SK-N-SH (cell line): ENCODE measurements at regions not wholly inside any gene's neighbourhood (a gene's known extent, or its start where the extent isn't known, plus 50 kb on each side); places are given as distances from the start of the nearest gene placed in this dataset.

Experiments
- CTCF ChIA-PET: fragments of 300-600, 350-600 bp; formaldehyde crosslinking; extraction: SDS; loops from one replicate; lab custom pipeline; 2021; lab: Yijun Ruan, JAX
- POLR2A ChIA-PET: fragments of 350-600 bp; sonication (Branson Sonifier 250); formaldehyde crosslinking; extraction: SDS; loops from one replicate; lab custom pipeline; 2020; ENCODE audit warnings: antibody characterized with exemption, inconsistent platforms; lab: Yijun Ruan, JAX
- DNase-seq: peaks from one replicate; pipeline ENCODE4 v3.0.0; 2012
- H2AFZ ChIP-seq: fragments of 200-600 bp; sonication (generic); 2 replicates; pipeline ENCODE4 v1.8.1; 2016; ENCODE audit warnings: antibody characterized with exemption, mild to moderate bottlenecking, low read depth
- H3F3A ChIP-seq: fragments of 200-600 bp; sonication (generic); replicated peaks from 2 replicates; pipeline ENCODE3; 2016; ENCODE audit warnings: antibody characterized with exemption, mild to moderate bottlenecking; ENCODE audit not compliant: insufficient read depth
- H3K27ac ChIP-seq, 2 experiments: fragments of 200-500 bp in 1 of 2; fragments of 200-600 bp in 1 of 2; sonication (Bioruptor generic) in 1 of 2; sonication (generic), shearing (Covaris generic) in 1 of 2; 2 replicates each; pipeline versions ENCODE4 v1.5.1 to v1.6.1; 2014 to 2016; ENCODE audit warnings: low read depth in 2 of 2, inconsistent platforms in 1 of 2, low read length in 1 of 2, mild to moderate bottlenecking in 1 of 2, mixed read lengths in 1 of 2
- H3K27me3 ChIP-seq: fragments of 200-600 bp; sonication (generic), shearing (Covaris generic); 2 replicates; pipeline ENCODE4 v1.6.1; 2016; ENCODE audit warnings: mixed run types; ENCODE audit not compliant: insufficient read depth
- H3K36me3 ChIP-seq, 2 experiments: fragments of 200-500 bp in 1 of 2; fragments of 200-600 bp in 1 of 2; sonication (Bioruptor generic) in 1 of 2; sonication (generic) in 1 of 2; replicated peaks in 1 of 2; 2 replicates each; pipeline versions ENCODE3 to v1.5.1; 2014 to 2016; ENCODE audit warnings: low read length in 1 of 2, mild to moderate bottlenecking in 1 of 2; ENCODE audit not compliant: insufficient read depth in 2 of 2, control insufficient read depth in 1 of 2
- H3K4me1 ChIP-seq, 2 experiments: fragments of 200-500 bp in 1 of 2; fragments of 200-600 bp in 1 of 2; sonication (Bioruptor generic) in 1 of 2; sonication (generic), shearing (Covaris generic) in 1 of 2; 2 replicates each; pipeline versions ENCODE4 v1.5.1 to v1.6.1; 2014 to 2016; ENCODE audit warnings: low read depth in 1 of 2, low read length in 1 of 2, mixed run types in 1 of 2; ENCODE audit not compliant: insufficient read depth in 2 of 2, control insufficient read depth in 1 of 2
- H3K4me2 ChIP-seq: fragments of 200-600 bp; sonication (generic), shearing (Covaris generic); 2 replicates; pipeline ENCODE4 v1.6.1; 2017; ENCODE audit warnings: mixed run types
- H3K4me3 ChIP-seq, 2 experiments: fragments of 200-500 bp in 1 of 2; fragments of 200-600 bp in 1 of 2; sonication (Bioruptor generic) in 1 of 2; sonication (generic), shearing (Covaris generic) in 1 of 2; 2 replicates each; pipeline versions ENCODE4 v1.5.1 to v1.8.1; 2014 to 2016; ENCODE audit warnings: low read depth in 2 of 2, inconsistent platforms in 1 of 2, low read length in 1 of 2, mild to moderate bottlenecking in 1 of 2, mixed read lengths in 1 of 2, moderate library complexity in 1 of 2
- H3K79me2 ChIP-seq: fragments of 200-600 bp; sonication (generic); 2 replicates; pipeline ENCODE4 v1.8.1; 2017; ENCODE audit warnings: mild to moderate bottlenecking; ENCODE audit not compliant: insufficient read depth
- H3K9ac ChIP-seq: fragments of 200-600 bp; sonication (generic); 2 replicates; pipeline ENCODE4 v1.6.1; 2017; ENCODE audit warnings: mixed run types
- H3K9me2 ChIP-seq: fragments of 200-600 bp; sonication (generic); 2 replicates; pipeline ENCODE4 v1.6.1; 2017; ENCODE audit warnings: mixed run types
- H3K9me3 ChIP-seq: fragments of 200-600 bp; sonication (generic); 2 replicates; pipeline ENCODE4 v1.6.1; 2017; ENCODE audit warnings: mixed run types, mild to moderate bottlenecking, moderate library complexity
- H4K20me1 ChIP-seq: fragments of 200-600 bp; sonication (generic); 2 replicates; pipeline ENCODE4 v1.6.1; 2017; ENCODE audit warnings: mild to moderate bottlenecking, mixed run types; ENCODE audit not compliant: insufficient read depth
- CHD2 ChIP-seq: fragments of 150-350 bp; IDR thresholded peaks from 2 replicates; pipeline ENCODE4 v1.6.1; 2018; ENCODE audit warnings: low read length; ENCODE audit not compliant: partially characterized antibody
- CTCF ChIP-seq: fragments of 200-600 bp; sonication (generic); IDR thresholded peaks from 2 replicates; pipeline ENCODE4 v1.6.1; 2017; ENCODE audit warnings: antibody characterized with exemption, mild to moderate bottlenecking, moderate library complexity
- EP300 ChIP-seq, 2 experiments: IDR thresholded peaks; 2 replicates each; pipeline versions ENCODE4 v1.4.0 to v1.6.1; 2012; ENCODE audit warnings: borderline replicate concordance in 1 of 2, low read depth in 1 of 2, low read length in 1 of 2
- FOSL2 ChIP-seq: IDR thresholded peaks from 2 replicates; pipeline ENCODE4 v1.4.0; 2012; ENCODE audit warnings: low read depth, mild to moderate bottlenecking, moderate library complexity, borderline replicate concordance
- FOXM1 ChIP-seq: IDR thresholded peaks from 2 replicates; pipeline ENCODE4 v1.4.0; 2012; ENCODE audit warnings: low read depth, mild to moderate bottlenecking
- GATA2 ChIP-seq: sonication (generic); formaldehyde crosslinking; IDR thresholded peaks from 2 replicates; pipeline ENCODE4 v1.5.0; 2020; ENCODE audit warnings: mild to moderate bottlenecking, missing genetic modification reagents
- IRF3 ChIP-seq: fragments of 150-350 bp; IDR thresholded peaks from 2 replicates; pipeline ENCODE4 v1.6.1; 2016; ENCODE audit warnings: mild to moderate bottlenecking, low read depth, low read length
- MEF2A ChIP-seq: IDR thresholded peaks from 2 replicates; pipeline ENCODE4 v1.4.0; 2012; ENCODE audit warnings: low read depth, borderline replicate concordance
- NFIC ChIP-seq: IDR thresholded peaks from 2 replicates; pipeline ENCODE4 v1.4.0; 2012; ENCODE audit warnings: borderline replicate concordance
- NRF1 ChIP-seq: IDR thresholded peaks from 2 replicates; pipeline ENCODE4 v1.6.1; 2012; ENCODE audit warnings: low read depth, mild to moderate bottlenecking, low read length
- PBX3 ChIP-seq: IDR thresholded peaks from 2 replicates; pipeline ENCODE4; 2012
- RAD21 ChIP-seq: IDR thresholded peaks from 2 replicates; pipeline ENCODE4 v1.6.1; 2012; ENCODE audit warnings: mild to moderate bottlenecking, low read length
- RCOR1 ChIP-seq: fragments of 150-350 bp; IDR thresholded peaks from 2 replicates; pipeline ENCODE4 v1.6.1; 2017; ENCODE audit warnings: antibody characterized with exemption, low read length
- RFX5 ChIP-seq: IDR thresholded peaks from 2 replicates; pipeline ENCODE4 v1.6.1; 2012; ENCODE audit warnings: mild to moderate bottlenecking, improper control_type of control experiment, low read length
- SMC3 ChIP-seq: IDR thresholded peaks from 2 replicates; pipeline ENCODE4 v1.6.1; 2012; ENCODE audit warnings: low read depth, low read length, improper control_type of control experiment
- TAF1 ChIP-seq: IDR thresholded peaks from 2 replicates; pipeline ENCODE4 v1.6.1; 2012; ENCODE audit warnings: low read depth, mild to moderate bottlenecking, low read length, moderate library complexity, borderline replicate concordance
- TCF12 ChIP-seq: IDR thresholded peaks from 2 replicates; pipeline ENCODE4 v1.4.0; 2012
- TEAD4 ChIP-seq: IDR thresholded peaks from 2 replicates; pipeline ENCODE4 v1.4.0; 2012; ENCODE audit warnings: mild to moderate bottlenecking, borderline replicate concordance; ENCODE audit not compliant: insufficient read depth
- YY1 ChIP-seq: IDR thresholded peaks from 2 replicates; pipeline ENCODE4 v1.4.0; 2012; ENCODE audit warnings: low read depth, mild to moderate bottlenecking
- WGBS: methylation state at CpG from one replicate; pipeline ENCODE4 v1.1.6; 2017; ENCODE audit warnings: low lambda C conversion rate; 5-methylcytosine and 5-hydroxymethylcytosine counted together
- TF ChIP-seq, protein P1 (sequence below): IDR thresholded peaks from 2 replicates; pipeline ENCODE4 v1.4.0; 2012; ENCODE audit warnings: low read depth
- TF ChIP-seq, protein P2 (sequence below): fragments of 150-350 bp; IDR thresholded peaks from 2 replicates; pipeline ENCODE4 v1.6.1; 2017; ENCODE audit warnings: antibody characterized with exemption, low read length, low read depth, borderline replicate concordance

DNA sequence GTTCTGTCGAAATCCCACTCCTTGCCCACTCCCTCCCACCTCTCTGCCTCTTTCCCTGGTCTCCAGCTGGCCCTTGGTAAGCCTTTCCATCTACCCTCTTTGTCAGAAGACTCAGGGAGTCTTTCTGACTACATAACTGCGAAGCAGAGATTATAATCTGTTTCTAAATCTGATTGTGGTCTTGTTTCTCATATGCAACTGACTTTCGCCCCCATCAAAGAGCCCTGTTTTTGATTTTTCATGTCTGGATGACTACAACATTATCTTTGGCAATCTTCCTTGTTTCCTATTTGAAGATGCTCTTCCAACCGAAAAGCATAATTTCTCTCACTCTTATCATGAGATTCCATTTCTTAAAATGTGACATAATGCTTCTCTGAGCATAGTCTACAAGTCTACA, 218.2 kb upstream of the ADAMTSL1 start (continued):
- peak; percentile 57; the same call in 1 of the 2 replicates for TF ChIP-seq FOSL2
- peak; percentile 96 for TF ChIP-seq NFIC
- peak; percentile 95 for TF ChIP-seq TCF12
- TF ChIP-seq PBX3: peak; percentile 75
- no peak for TF ChIP-seq CHD2
- TF ChIP-seq FOXM1: peak; percentile 41; the same call in 1 of the 2 replicates
- peak; percentile 78 for TF ChIP-seq TEAD4
- TF ChIP-seq MEF2A: peak; percentile 71; the same call in 1 of the 2 replicates
- TF ChIP-seq, all 33 proteins: peak for 12

- no peaks in the 10 kb centered on the region for H3K79me2 ChIP-seq
Observed at GRCh38 chr9:18256568-18256967, 217.4 kb upstream of the ADAMTSL1 start.

More at GRCh38 chr9:18256568-18256967, 217.4 kb upstream of the ADAMTSL1 start:
- Histone ChIP-seq H3K9me2 (no peaks in the 10 kb centered on the region), H3K4me3 (no peak overlapping the region), H2AFZ (no peak overlapping the region), H3K27ac (peak overlapping the region in 1 of 2 experiments; percentile 81; a peak in 2 of 4 replicates), H3K9me3 (no peaks in the 10 kb centered on the region), H3K27me3 (no peaks in the 10 kb centered on the region), H3F3A (peaks cover 12% of the 10 kb centered on the region), H3K4me1 (peaks cover 2 to 4% of the 10 kb centered on the region in 2 experiments; a peak in 3 of 4 replicates), H3K9ac (no peak overlapping the region), H3K36me3 (no peaks in the 10 kb centered on the region), H4K20me1 (no peaks in the 10 kb centered on the region), H3K4me2 (no peak overlapping the region)
- CTCF ChIA-PET: interaction anchor here (2.9 to 6.6 kb wide), 4 partner anchors 8 to 770 kb away, joined by 18 to 110 read pairs (median 26); no protein-coding TSS in a partner anchor
- no peak for DNase-seq
- 88% methylated on average over 3 of the region's 3 CpGs for WGBS
- no peak for TF ChIP-seq RFX5
- no peak for TF ChIP-seq NFIC
- no peak for TF ChIP-seq MEF2A
- TF ChIP-seq SMC3: no peak
- no peak for TF ChIP-seq CTCF
- no peak for TF ChIP-seq TEAD4
- TF ChIP-seq, protein P1, sequence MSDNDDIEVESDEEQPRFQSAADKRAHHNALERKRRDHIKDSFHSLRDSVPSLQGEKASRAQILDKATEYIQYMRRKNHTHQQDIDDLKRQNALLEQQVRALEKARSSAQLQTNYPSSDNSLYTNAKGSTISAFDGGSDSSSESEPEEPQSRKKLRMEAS: no peak
- TF ChIP-seq, protein P2, sequence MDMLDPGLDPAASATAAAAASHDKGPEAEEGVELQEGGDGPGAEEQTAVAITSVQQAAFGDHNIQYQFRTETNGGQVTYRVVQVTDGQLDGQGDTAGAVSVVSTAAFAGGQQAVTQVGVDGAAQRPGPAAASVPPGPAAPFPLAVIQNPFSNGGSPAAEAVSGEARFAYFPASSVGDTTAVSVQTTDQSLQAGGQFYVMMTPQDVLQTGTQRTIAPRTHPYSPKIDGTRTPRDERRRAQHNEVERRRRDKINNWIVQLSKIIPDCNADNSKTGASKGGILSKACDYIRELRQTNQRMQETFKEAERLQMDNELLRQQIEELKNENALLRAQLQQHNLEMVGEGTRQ: no peak
- no peak for TF ChIP-seq IRF3
- TF ChIP-seq RCOR1: no peak
- TF ChIP-seq RAD21: no peak
- TF ChIP-seq YY1: no peak
- TF ChIP-seq TAF1: no peak
- TF ChIP-seq EP300 (IDR thresholded peaks at IDR 0.05; ENCODE audit: borderline replicate concordance in 1 of 2, low read depth in 1 of 2, low read length in 1 of 2): no peak
- TF ChIP-seq NRF1: no peak
- TF ChIP-seq GATA2 (CRISPR knock-in tag): no peak
- POLR2A ChIA-PET: no interaction called here
